ENCODE measurements at regions not wholly inside any gene's neighbourhood (a gene's known extent, or its start where the extent isn't known, plus 50 kb on each side); places are given as distances from the start of the nearest gene placed in this dataset.

DNA sequence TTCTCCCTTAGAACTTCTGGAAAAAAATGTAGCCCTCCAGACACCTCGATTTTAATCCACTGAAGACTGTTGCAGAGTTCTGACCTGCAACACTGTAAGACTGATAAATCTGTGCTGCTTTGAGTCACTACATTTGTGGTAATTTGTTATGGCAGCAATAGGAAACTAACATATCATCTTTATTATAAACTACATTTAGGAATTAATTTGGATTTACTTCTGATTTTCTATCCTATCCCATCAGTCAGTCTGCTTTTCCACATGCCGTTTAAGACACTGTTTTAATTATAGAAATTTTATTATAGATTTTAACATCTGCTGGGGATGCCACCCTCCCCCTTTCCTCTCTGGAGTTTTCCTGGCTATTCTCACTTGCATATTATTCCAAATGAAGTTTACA, 375.2 kb downstream of the DUSP6 start:
- DNase-seq (ENCODE audit: low read depth, low spot score): no peak
- dilution Hi-C loops (cut with MboI; ENCODE audit: extremely low pct_ligation_motif_present, low sequenced_read_pairs): no loop called here
- no peaks in the 10 kb centered on the region for H3K9me3 ChIP-seq (ENCODE audit: control insufficient read depth, low read depth, low read length)
- no peak overlapping the region for H3K27ac ChIP-seq (ENCODE audit: control insufficient read depth, insufficient read depth, low read length)
- no peak overlapping the region for H3K4me3 ChIP-seq (ENCODE audit: control insufficient read depth in 2 of 3, extremely low read depth in 1 of 3, insufficient read depth in 2 of 3, low read depth in 1 of 3, low read length in 3 of 3)
- H3K27me3 ChIP-seq (ENCODE audit: control insufficient read depth, extremely low read depth, insufficient read depth, low read length): no peaks in the 10 kb centered on the region
- H3K79me2 ChIP-seq (ENCODE audit: control insufficient read depth, insufficient read depth, low read length): no peaks in the 10 kb centered on the region
- no peaks in the 10 kb centered on the region for H4K20me1 ChIP-seq (ENCODE audit: control insufficient read depth, extremely low read depth, insufficient read depth, low read length)
- no peak overlapping the region for H3K9ac ChIP-seq (ENCODE audit: control insufficient read depth, extremely low read depth, insufficient read depth, low read length)
- H3K4me1 ChIP-seq (ENCODE audit: control insufficient read depth, extremely low read depth, insufficient read depth, low read length): no peaks in the 10 kb centered on the region
- H3K36me3 ChIP-seq (ENCODE audit: control insufficient read depth in 2 of 2, extremely low read depth in 1 of 2, insufficient read depth in 2 of 2, low read length in 2 of 2): no peaks in the 10 kb centered on the region
- no peak for TF ChIP-seq EZH2 (IDR thresholded peaks at IDR 0.05; ENCODE audit: low read length)
- TF ChIP-seq, protein P1, sequence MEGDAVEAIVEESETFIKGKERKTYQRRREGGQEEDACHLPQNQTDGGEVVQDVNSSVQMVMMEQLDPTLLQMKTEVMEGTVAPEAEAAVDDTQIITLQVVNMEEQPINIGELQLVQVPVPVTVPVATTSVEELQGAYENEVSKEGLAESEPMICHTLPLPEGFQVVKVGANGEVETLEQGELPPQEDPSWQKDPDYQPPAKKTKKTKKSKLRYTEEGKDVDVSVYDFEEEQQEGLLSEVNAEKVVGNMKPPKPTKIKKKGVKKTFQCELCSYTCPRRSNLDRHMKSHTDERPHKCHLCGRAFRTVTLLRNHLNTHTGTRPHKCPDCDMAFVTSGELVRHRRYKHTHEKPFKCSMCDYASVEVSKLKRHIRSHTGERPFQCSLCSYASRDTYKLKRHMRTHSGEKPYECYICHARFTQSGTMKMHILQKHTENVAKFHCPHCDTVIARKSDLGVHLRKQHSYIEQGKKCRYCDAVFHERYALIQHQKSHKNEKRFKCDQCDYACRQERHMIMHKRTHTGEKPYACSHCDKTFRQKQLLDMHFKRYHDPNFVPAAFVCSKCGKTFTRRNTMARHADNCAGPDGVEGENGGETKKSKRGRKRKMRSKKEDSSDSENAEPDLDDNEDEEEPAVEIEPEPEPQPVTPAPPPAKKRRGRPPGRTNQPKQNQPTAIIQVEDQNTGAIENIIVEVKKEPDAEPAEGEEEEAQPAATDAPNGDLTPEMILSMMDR (optimal IDR thresholded peaks at IDR 0.05 in 1 of 3, IDR thresholded peaks at IDR 0.05 in 1 of 3, conservative IDR thresholded peaks at IDR 0.05 in 1 of 3; ENCODE audit: extremely low read depth in 1 of 3, insufficient read depth in 2 of 3, low read length in 3 of 3): no peak
- H3K4me2 ChIP-seq (ENCODE audit: control insufficient read depth, extremely low read depth, insufficient read depth, low read depth, low read length): no peak overlapping the region
- no peak overlapping the region for H2AFZ ChIP-seq (ENCODE audit: control insufficient read depth, low read length)
- no peak for FAIRE-seq
- no peaks in the 10 kb centered on the region for H3K9me1 ChIP-seq (ENCODE audit: control insufficient read depth, extremely low read depth, insufficient read depth, low read length)

DNA sequence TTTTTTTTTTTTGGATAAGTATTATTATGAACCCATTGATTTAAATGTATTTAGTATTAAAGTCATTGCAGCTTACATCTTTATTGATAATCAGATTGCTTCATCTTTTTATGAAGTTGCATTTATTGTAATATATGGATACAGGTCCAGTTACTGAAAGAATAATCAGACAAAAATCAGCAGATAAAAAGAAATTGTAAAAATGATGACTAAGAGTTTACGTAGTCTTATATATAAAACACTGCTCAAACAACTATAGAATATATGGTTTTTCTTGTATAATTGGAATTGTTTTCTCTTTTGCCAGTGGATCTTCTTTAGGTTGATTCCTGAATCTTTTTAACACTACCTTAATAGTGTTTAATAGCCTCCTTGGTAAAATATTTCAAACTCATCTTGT, 378.3 kb downstream of the DUSP6 start:
- H4K20me1 ChIP-seq (ENCODE audit: control insufficient read depth, extremely low read depth, insufficient read depth, low read length): no peaks in the 10 kb centered on the region
- TF ChIP-seq, protein P1 (optimal IDR thresholded peaks at IDR 0.05 in 1 of 3, IDR thresholded peaks at IDR 0.05 in 1 of 3, conservative IDR thresholded peaks at IDR 0.05 in 1 of 3; ENCODE audit: extremely low read depth in 1 of 3, insufficient read depth in 2 of 3, low read length in 3 of 3): no peak
- H3K36me3 ChIP-seq (ENCODE audit: control insufficient read depth in 2 of 2, extremely low read depth in 1 of 2, insufficient read depth in 2 of 2, low read length in 2 of 2): no peaks in the 10 kb centered on the region
- H3K27me3 ChIP-seq (ENCODE audit: control insufficient read depth, extremely low read depth, insufficient read depth, low read length): no peaks in the 10 kb centered on the region
- no peaks in the 10 kb centered on the region for H3K4me1 ChIP-seq (ENCODE audit: control insufficient read depth, extremely low read depth, insufficient read depth, low read length)
- no peak overlapping the region for H3K4me2 ChIP-seq (ENCODE audit: control insufficient read depth, extremely low read depth, insufficient read depth, low read depth, low read length)
- H2AFZ ChIP-seq (ENCODE audit: control insufficient read depth, low read length): no peak overlapping the region
- no peak overlapping the region for H3K27ac ChIP-seq (ENCODE audit: control insufficient read depth, insufficient read depth, low read length)
- H3K9ac ChIP-seq (ENCODE audit: control insufficient read depth, extremely low read depth, insufficient read depth, low read length): no peak overlapping the region
- dilution Hi-C loops (cut with MboI; ENCODE audit: extremely low pct_ligation_motif_present, low sequenced_read_pairs): no loop called here
- FAIRE-seq: no peak
- no peak overlapping the region for H3K4me3 ChIP-seq (ENCODE audit: control insufficient read depth in 2 of 3, extremely low read depth in 1 of 3, insufficient read depth in 2 of 3, low read depth in 1 of 3, low read length in 3 of 3)
- no peaks in the 10 kb centered on the region for H3K9me3 ChIP-seq (ENCODE audit: control insufficient read depth, low read depth, low read length)
- DNase-seq (ENCODE audit: low read depth, low spot score): no peak
- no peaks in the 10 kb centered on the region for H3K9me1 ChIP-seq (ENCODE audit: control insufficient read depth, extremely low read depth, insufficient read depth, low read length)
- H3K79me2 ChIP-seq (ENCODE audit: control insufficient read depth, insufficient read depth, low read length): no peaks in the 10 kb centered on the region
